HCT116 (cell line): ENCODE measurements at regions not wholly inside any gene's neighbourhood (a gene's known extent, or its start where the extent isn't known, plus 50 kb on each side); places are given as distances from the start of the nearest gene placed in this dataset.

Source experiments
- ATAC-seq: fragments of 200-7000 bp; cut with Tn5 transposase; 2 replicates; pipeline ENCODE4 v1.9.1; 2020; ENCODE audit warnings: mild to moderate bottlenecking, moderate library complexity
- BruUV-seq: library from RNA; stranded (reverse); fragments of 400-500 nt; replicated peaks from 2 replicates; lab custom pipeline; 2021; lab: Mats Ljungman, UMichigan
- CTCF ChIA-PET: fragments of 300-600 bp; sonication (Branson Sonifier 250); formaldehyde crosslinking; loops from one replicate; lab custom pipeline; 2021; ENCODE audit warnings: antibody characterized with exemption; lab: Charles Lee
- POLR2A ChIA-PET: fragments of 300-600, 350-600 bp; sonication (Branson Sonifier 250); formaldehyde crosslinking; loops from one replicate; lab custom pipeline; 2021; ENCODE audit warnings: antibody characterized with exemption; lab: Charles Lee
- RAD21 ChIA-PET, 2 experiments: fragments of 300-600 bp; sonication (Branson Sonifier 250); formaldehyde crosslinking; loops; one replicate each; lab custom pipeline; 2023; ENCODE audit warnings: low total read pairs in 2 of 2; ENCODE audit not compliant: uncharacterized antibody in 2 of 2, unreplicated experiment in 2 of 2, low non-redundant PET in 1 of 2; lab: Charles Lee
- DNase-seq: peaks from one replicate; pipeline ENCODE4 v3.0.0-alpha.2; 2010; ENCODE audit warnings: low read depth, low spot score
- H2AFZ ChIP-seq: fragments of 200-600 bp; shearing (Covaris generic), sonication (generic); 2 replicates; pipeline ENCODE4 v1.6.1; 2017; ENCODE audit warnings: low read depth, mixed run types, mixed read lengths, antibody characterized with exemption, low read length; ENCODE audit not compliant: poor library complexity, severe bottlenecking
- H3K27ac ChIP-seq: 2 replicates; pipeline ENCODE4 v1.5.1; 2012; ENCODE audit warnings: low read depth, low read length
- H3K27me3 ChIP-seq: fragments of 200-600 bp; sonication (generic); 2 replicates; pipeline ENCODE4 v1.6.1; 2016; ENCODE audit warnings: mixed run types, low read length, mixed read lengths; ENCODE audit not compliant: insufficient read depth
- H3K36me3 ChIP-seq, 2 experiments: fragments of 200-500 bp in 1 of 2; fragments of 200-600 bp in 1 of 2; sonication (Bioruptor generic) in 1 of 2; sonication (generic) in 1 of 2; 2 replicates each; pipeline versions ENCODE4 v1.5.1 to v1.6.1; 2014 to 2016; ENCODE audit warnings: low read length in 2 of 2, inconsistent platforms in 1 of 2, mixed read lengths in 1 of 2, mixed run types in 1 of 2; ENCODE audit not compliant: insufficient read depth in 2 of 2, control insufficient read depth in 1 of 2
- H3K4me1 ChIP-seq, 2 experiments: fragments of 200-600 bp in 1 of 2; sonication (generic) in 1 of 2; 2 replicates each; pipeline versions ENCODE4 v1.5.1 to v1.6.1; 2012 to 2017; ENCODE audit warnings: low read length in 2 of 2, inconsistent platforms in 1 of 2, mild to moderate bottlenecking in 1 of 2, mixed read lengths in 1 of 2, mixed run types in 1 of 2, moderate library complexity in 1 of 2; ENCODE audit not compliant: insufficient read depth in 2 of 2, control insufficient read depth in 1 of 2
- H3K4me2 ChIP-seq: fragments of 200-600 bp; sonication (generic); 2 replicates; pipeline ENCODE4 v1.6.1; 2017; ENCODE audit warnings: mixed run types, low read length, mixed read lengths
- H3K4me3 ChIP-seq, 2 experiments: fragments of 200-600 bp in 1 of 2; sonication (generic) in 1 of 2; replicated peaks in 1 of 2; 2 replicates each; pipeline ENCODE4 v1.5.1; 2011 to 2016; ENCODE audit warnings: low read length in 2 of 2, control low read depth in 1 of 2, low read depth in 1 of 2, mild to moderate bottlenecking in 1 of 2, mixed read lengths in 1 of 2, mixed run types in 1 of 2
- H3K79me2 ChIP-seq: fragments of 200-600 bp; sonication (generic); 2 replicates; pipeline ENCODE4 v1.6.1; 2017; ENCODE audit warnings: mild to moderate bottlenecking, mixed run types, low read length, moderate library complexity, mixed read lengths; ENCODE audit not compliant: insufficient read depth
- H3K9ac ChIP-seq: fragments of 200-600 bp; sonication (generic); 2 replicates; pipeline ENCODE4 v1.6.1; 2016; ENCODE audit warnings: low read length, mixed read lengths
- H3K9me2 ChIP-seq: fragments of 200-600 bp; sonication (generic), shearing (Covaris generic); 2 replicates; pipeline ENCODE4 v1.6.1; 2017; ENCODE audit warnings: mixed run types, mild to moderate bottlenecking, moderate library complexity; ENCODE audit not compliant: insufficient read depth
- H3K9me3 ChIP-seq, 2 experiments: fragments of 200-500 bp in 1 of 2; fragments of 200-600 bp in 1 of 2; sonication (Bioruptor generic) in 1 of 2; sonication (generic) in 1 of 2; 2 replicates each; pipeline ENCODE4 v1.6.1; 2014 to 2017; ENCODE audit warnings: low read length in 2 of 2, mixed read lengths in 2 of 2, inconsistent platforms in 1 of 2, low read depth in 1 of 2, mild to moderate bottlenecking in 1 of 2, mixed run types in 1 of 2, moderate library complexity in 1 of 2; ENCODE audit not compliant: control insufficient read depth in 1 of 2, insufficient read depth in 1 of 2
- H4K20me1 ChIP-seq: fragments of 200-600 bp; sonication (generic), shearing (Covaris generic); 2 replicates; pipeline ENCODE4 v1.6.1; 2017; ENCODE audit warnings: mixed run types, mild to moderate bottlenecking, moderate library complexity; ENCODE audit not compliant: insufficient read depth
- ATF3 ChIP-seq: IDR thresholded peaks from 2 replicates; pipeline ENCODE4 v1.6.1; 2012
- CBX3 ChIP-seq: IDR thresholded peaks from 2 replicates; pipeline ENCODE4 v1.6.1; 2012; ENCODE audit warnings: low read depth
- CEBPB ChIP-seq: IDR thresholded peaks from 2 replicates; pipeline ENCODE4 v1.6.1; 2012; ENCODE audit warnings: low read depth
- CTCF ChIP-seq, 3 experiments: fragments of 200-600 bp in 1 of 3; sonication (generic) in 1 of 3; IDR thresholded peaks in 2 of 3; conservative IDR thresholded peaks in 1 of 3; 2 replicates each; pipeline ENCODE4 v1.5.1; 2012 to 2017; ENCODE audit warnings: low read depth in 2 of 3, low read length in 2 of 3, antibody characterized with exemption in 1 of 3, borderline replicate concordance in 1 of 3, control low read depth in 1 of 3, mild to moderate bottlenecking in 1 of 3, mixed read lengths in 1 of 3, mixed run types in 1 of 3, moderate library complexity in 1 of 3; ENCODE audit not compliant: insufficient read depth in 1 of 3
- EGR1 ChIP-seq: IDR thresholded peaks from 2 replicates; pipeline ENCODE4 v1.6.1; 2012; ENCODE audit warnings: low read depth
- FOSL1 ChIP-seq: IDR thresholded peaks from 2 replicates; pipeline ENCODE4 v1.6.1; 2012; ENCODE audit warnings: low read depth
- MAX ChIP-seq: IDR thresholded peaks from 2 replicates; pipeline ENCODE4 v1.6.1; 2012
- POLR2AphosphoS5 ChIP-seq: IDR thresholded peaks from 2 replicates; pipeline ENCODE4 v1.6.1; 2011; ENCODE audit warnings: mild to moderate bottlenecking, low read depth, low read length, moderate library complexity
- RAD21 ChIP-seq: IDR thresholded peaks from 2 replicates; pipeline ENCODE4 v1.6.1; 2012; ENCODE audit warnings: low read depth, mild to moderate bottlenecking
- REST ChIP-seq: IDR thresholded peaks from 2 replicates; pipeline ENCODE4 v1.6.1; 2012; ENCODE audit warnings: low read depth
- SRF ChIP-seq: IDR thresholded peaks from 2 replicates; pipeline ENCODE4 v1.6.1; 2012; ENCODE audit warnings: low read depth
- TCF7L2 ChIP-seq: IDR thresholded peaks from 2 replicates; pipeline ENCODE4 v1.7.0; 2011; ENCODE audit warnings: borderline replicate concordance, inconsistent platforms; ENCODE audit not compliant: insufficient read depth, insufficient read length; ENCODE audit errors: extremely low read depth
- intact Hi-C: fragments of 100-400 bp; cut with micrococcal nuclease; formaldehyde crosslinking; loops from 2 replicates; pipeline ENCODE4 v1.10.0; 2022

- H3K4me1 ChIP-seq, result no peaks in the 10 kb centered on the region
- H4K20me1 ChIP-seq, result no peaks in the 10 kb centered on the region
- no peaks in the 10 kb centered on the region for H3K79me2 ChIP-seq
- no TSS peak for BruUV-seq
- intact Hi-C loops, result no loop called here
- H3K4me3 ChIP-seq, result no peak overlapping the region
- no peak overlapping the region for H3K9ac ChIP-seq
- CTCF ChIA-PET, result no interaction called here
- ATAC-seq (no peak), DNase-seq (no peak)
- POLR2A ChIA-PET, result no interaction called here
- H3K9me2 ChIP-seq, result no peaks in the 10 kb centered on the region
- H2AFZ ChIP-seq, result no peak overlapping the region
- TF ChIP-seq CTCF (IDR thresholded peaks at IDR 0.05 in 2 of 3, conservative IDR thresholded peaks at IDR 0.05 in 1 of 3; ENCODE audit: borderline replicate concordance in 1 of 3, insufficient read depth in 1 of 3, low read depth in 2 of 3, low read length in 2 of 3) (no peak), SRF (no peak), REST (no peak), TCF7L2 (no peak), POLR2AphosphoS5 (no peak), FOSL1 (no peak), CBX3 (no peak), MAX (no peak), CEBPB (no peak), RAD21 (no peak), EGR1 (no peak), ATF3 (no peak)
- RAD21 ChIA-PET, result no interaction called here
- H3K36me3 ChIP-seq, result no peaks in the 10 kb centered on the region
- H3K9me3 ChIP-seq, result no peaks in the 10 kb centered on the region
- peaks cover 31% of the 10 kb centered on the region for H3K27me3 ChIP-seq
- H3K27ac ChIP-seq, result no peak overlapping the region
- no peak overlapping the region for H3K4me2 ChIP-seq
Measured at GRCh38 chr1:83762039-83762365, 236.9 kb downstream of the TTLL7 start.
